ENCODE measurements at regions not wholly inside any gene's neighbourhood (a gene's known extent, or its start where the extent isn't known, plus 50 kb on each side); places are given as distances from the start of the nearest gene placed in this dataset.

DNA sequence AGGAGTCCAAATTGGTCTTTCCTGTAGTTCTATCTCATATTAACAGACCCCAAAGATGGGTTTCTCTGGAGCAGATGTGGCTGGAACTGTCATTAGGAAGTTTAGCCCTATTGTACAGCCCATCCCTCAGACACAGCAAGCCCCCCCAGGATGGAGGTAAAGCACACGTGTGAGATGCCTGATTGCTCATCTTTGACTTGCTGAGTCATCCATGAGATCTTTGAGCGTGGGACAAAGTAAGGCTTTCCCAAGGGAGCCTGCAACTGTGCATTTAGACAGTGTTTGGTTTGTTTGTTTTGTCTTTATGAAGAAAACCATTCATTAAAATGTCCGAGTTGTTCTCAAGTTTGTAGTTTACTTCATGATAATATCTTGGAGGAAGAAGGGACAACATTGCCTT, 145.3 kb upstream of the CDH13 start:
- intact Hi-C loops (cut with DNase I, micrococcal nuclease): no loop called here
- Mint-ChIP-seq H3K27me3 (peaks cover 36% of the 10 kb centered on the region), H3K27ac (no peak overlapping the region), H3K36me3 (ENCODE audit: low read depth) (no peaks in the 10 kb centered on the region), H3K9me3 (no peaks in the 10 kb centered on the region), H3K4me1 (ENCODE audit: low read depth) (no peaks in the 10 kb centered on the region), H3K4me3 (no peak overlapping the region)
- no peak for DNase-seq
- CTCF ChIA-PET: no interaction called here
- Histone ChIP-seq H3K9me3 (ENCODE audit: control insufficient read depth in 1 of 2, insufficient read depth in 1 of 2, low read length in 2 of 2) (no peaks in the 10 kb centered on the region), H3K4me1 (ENCODE audit: insufficient read depth, low read length) (no peaks in the 10 kb centered on the region), H3K4me3 (ENCODE audit: low read length) (no peak overlapping the region), H3K36me3 (ENCODE audit: insufficient read depth, low read length) (no peaks in the 10 kb centered on the region), H3K27ac (ENCODE audit: low read depth in 1 of 2, low read length in 2 of 2) (no peak overlapping the region), H3K27me3 (ENCODE audit: control insufficient read depth in 1 of 2, insufficient read depth in 2 of 2, low read length in 2 of 2) (peaks cover 0 to 7% of the 10 kb centered on the region in 2 experiments)
- TF ChIP-seq CTCF (IDR thresholded peaks at IDR 0.05): no peak
- POLR2A ChIA-PET: no interaction called here
- ATAC-seq (ENCODE audit: poor library complexity): no peak

- TF ChIP-seq CTCF (IDR thresholded peaks at IDR 0.05): no peak
- intact Hi-C loops (cut with DNase I, micrococcal nuclease): no loop called here
- Histone ChIP-seq H3K4me3 (ENCODE audit: low read length) (no peak overlapping the region), H3K27ac (ENCODE audit: low read depth in 1 of 2, low read length in 2 of 2) (no peak overlapping the region), H3K4me1 (ENCODE audit: insufficient read depth, low read length) (no peaks in the 10 kb centered on the region), H3K27me3 (ENCODE audit: control insufficient read depth in 1 of 2, insufficient read depth in 2 of 2, low read length in 2 of 2) (peaks cover 0 to 3% of the 10 kb centered on the region in 2 experiments), H3K36me3 (ENCODE audit: insufficient read depth, low read length) (no peaks in the 10 kb centered on the region), H3K9me3 (ENCODE audit: control insufficient read depth in 1 of 2, insufficient read depth in 1 of 2, low read length in 2 of 2) (no peaks in the 10 kb centered on the region)
- Mint-ChIP-seq H3K9me3 (peaks cover 4% of the 10 kb centered on the region), H3K36me3 (ENCODE audit: low read depth) (no peaks in the 10 kb centered on the region), H3K4me3 (no peak overlapping the region), H3K27ac (no peak overlapping the region), H3K27me3 (peaks cover 58% of the 10 kb centered on the region), H3K4me1 (ENCODE audit: low read depth) (no peaks in the 10 kb centered on the region)
- ATAC-seq (ENCODE audit: poor library complexity): no peak
- CTCF ChIA-PET: no interaction called here
- POLR2A ChIA-PET: no interaction called here
- DNase-seq: no peak
Observed at GRCh38 chr16:82476786-82477185, 150.0 kb upstream of the CDH13 start.

- no peaks in the 10 kb centered on the region for H3K36me3 Mint-ChIP-seq (ENCODE audit: low read depth)
- no peaks in the 10 kb centered on the region for H3K4me1 ChIP-seq (ENCODE audit: insufficient read depth, low read length)
- no peaks in the 10 kb centered on the region for H3K4me1 Mint-ChIP-seq (ENCODE audit: low read depth)
- TF ChIP-seq CTCF (IDR thresholded peaks at IDR 0.05): no peak
- DNase-seq: no peak
- ATAC-seq (ENCODE audit: poor library complexity): no peak
- peaks cover 26% of the 10 kb centered on the region for H3K27me3 Mint-ChIP-seq
- no peak overlapping the region for H3K27ac ChIP-seq (ENCODE audit: low read depth in 1 of 2, low read length in 2 of 2)
- no peaks in the 10 kb centered on the region for H3K36me3 ChIP-seq (ENCODE audit: insufficient read depth, low read length)
- peaks cover 0 to 4% of the 10 kb centered on the region in 2 experiments for H3K9me3 ChIP-seq (ENCODE audit: control insufficient read depth in 1 of 2, insufficient read depth in 1 of 2, low read length in 2 of 2)
- no peak overlapping the region for H3K4me3 Mint-ChIP-seq
- H3K9me3 Mint-ChIP-seq: peaks cover 4% of the 10 kb centered on the region
- H3K27ac Mint-ChIP-seq: no peak overlapping the region
- ChIA-PET CTCF (no interaction called here), POLR2A (no interaction called here)
- no peak overlapping the region for H3K4me3 ChIP-seq (ENCODE audit: low read length)
- intact Hi-C loops (cut with DNase I, micrococcal nuclease): no loop called here
- H3K27me3 ChIP-seq (ENCODE audit: control insufficient read depth in 1 of 2, insufficient read depth in 2 of 2, low read length in 2 of 2): no peaks in the 10 kb centered on the region
Observed at GRCh38 chr16:82470620-82471152, 156.1 kb upstream of the CDH13 start.
